ENCODE measurements at regions not wholly inside any gene's neighbourhood (a gene's known extent, or its start where the extent isn't known, plus 50 kb on each side); places are given as distances from the start of the nearest gene placed in this dataset.

DNA sequence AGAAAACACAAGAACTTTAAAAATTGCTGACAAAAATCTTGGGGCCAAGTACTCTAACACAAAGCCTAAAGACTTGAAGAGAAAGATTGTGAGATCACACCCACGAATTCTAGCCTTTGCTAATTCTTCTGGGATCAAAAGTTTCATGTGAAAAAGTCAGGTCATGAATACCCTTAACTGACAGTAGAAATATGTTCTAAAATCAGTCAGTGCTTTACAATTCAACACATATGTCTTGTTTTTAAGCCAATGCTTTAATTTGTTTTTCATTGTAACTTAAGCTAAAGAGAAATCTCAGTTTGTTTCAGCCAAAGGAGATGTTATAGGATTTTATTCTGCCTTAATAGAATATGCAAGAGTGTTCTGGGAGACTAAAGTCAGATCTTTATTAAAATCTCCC is 78.2 kb upstream of the PLEKHG1 start:
- TF ChIP-seq PATZ1 (CRISPR knock-in tag; IDR thresholded peaks at IDR 0.05; ENCODE audit: borderline replicate concordance) (no peak), SNAI2 (CRISPR knock-in tag; IDR thresholded peaks at IDR 0.05) (no peak)

All from SK-N-SH treated with all-trans-retinoic acid at 6 μM for 48 hours (cell line).